ENCODE measurements at regions not wholly inside any gene's neighbourhood (a gene's known extent, or its start where the extent isn't known, plus 50 kb on each side); places are given as distances from the start of the nearest gene placed in this dataset.

DNA sequence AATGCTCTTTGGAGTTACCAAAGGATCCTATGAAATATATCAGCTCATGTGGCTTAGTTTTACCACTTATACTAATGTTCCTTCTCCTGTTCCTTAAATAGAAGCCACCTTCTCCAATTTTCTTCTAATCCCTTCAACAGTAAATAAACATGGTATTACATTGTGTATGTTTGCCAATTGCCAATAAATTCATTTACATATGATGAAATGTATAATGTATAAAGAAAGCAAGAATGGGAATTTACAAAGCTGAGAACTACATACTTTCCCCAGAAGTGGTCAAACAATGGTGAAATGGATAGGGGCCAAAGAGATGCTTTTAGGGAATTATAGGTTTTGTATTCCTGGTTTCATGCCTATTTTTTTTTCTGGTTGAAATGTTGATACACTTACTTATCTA lies 894.2 kb upstream of the CRIM1 start (continued):
- TF ChIP-seq TARDBP (IDR thresholded peaks at IDR 0.05; ENCODE audit: borderline replicate concordance) (no peak), HDAC6 (IDR thresholded peaks at IDR 0.05; ENCODE audit: unreplicated experiment) (no peak), ZNF207 (IDR thresholded peaks at IDR 0.05; ENCODE audit: borderline replicate concordance) (no peak), TCF7 (IDR thresholded peaks at IDR 0.05; ENCODE audit: borderline replicate concordance) (no peak), NFIC (IDR thresholded peaks at IDR 0.05; ENCODE audit: low read depth, low read length) (no peak)
- TF ChIP-seq, protein P1, sequence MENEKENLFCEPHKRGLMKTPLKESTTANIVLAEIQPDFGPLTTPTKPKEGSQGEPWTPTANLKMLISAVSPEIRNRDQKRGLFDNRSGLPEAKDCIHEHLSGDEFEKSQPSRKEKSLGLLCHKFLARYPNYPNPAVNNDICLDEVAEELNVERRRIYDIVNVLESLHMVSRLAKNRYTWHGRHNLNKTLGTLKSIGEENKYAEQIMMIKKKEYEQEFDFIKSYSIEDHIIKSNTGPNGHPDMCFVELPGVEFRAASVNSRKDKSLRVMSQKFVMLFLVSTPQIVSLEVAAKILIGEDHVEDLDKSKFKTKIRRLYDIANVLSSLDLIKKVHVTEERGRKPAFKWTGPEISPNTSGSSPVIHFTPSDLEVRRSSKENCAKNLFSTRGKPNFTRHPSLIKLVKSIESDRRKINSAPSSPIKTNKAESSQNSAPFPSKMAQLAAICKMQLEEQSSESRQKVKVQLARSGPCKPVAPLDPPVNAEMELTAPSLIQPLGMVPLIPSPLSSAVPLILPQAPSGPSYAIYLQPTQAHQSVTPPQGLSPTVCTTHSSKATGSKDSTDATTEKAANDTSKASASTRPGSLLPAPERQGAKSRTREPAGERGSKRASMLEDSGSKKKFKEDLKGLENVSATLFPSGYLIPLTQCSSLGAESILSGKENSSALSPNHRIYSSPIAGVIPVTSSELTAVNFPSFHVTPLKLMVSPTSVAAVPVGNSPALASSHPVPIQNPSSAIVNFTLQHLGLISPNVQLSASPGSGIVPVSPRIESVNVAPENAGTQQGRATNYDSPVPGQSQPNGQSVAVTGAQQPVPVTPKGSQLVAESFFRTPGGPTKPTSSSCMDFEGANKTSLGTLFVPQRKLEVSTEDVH (IDR thresholded peaks at IDR 0.05; ENCODE audit: low read depth, partially characterized antibody), result no peak
- TF ChIP-seq, protein P2, sequence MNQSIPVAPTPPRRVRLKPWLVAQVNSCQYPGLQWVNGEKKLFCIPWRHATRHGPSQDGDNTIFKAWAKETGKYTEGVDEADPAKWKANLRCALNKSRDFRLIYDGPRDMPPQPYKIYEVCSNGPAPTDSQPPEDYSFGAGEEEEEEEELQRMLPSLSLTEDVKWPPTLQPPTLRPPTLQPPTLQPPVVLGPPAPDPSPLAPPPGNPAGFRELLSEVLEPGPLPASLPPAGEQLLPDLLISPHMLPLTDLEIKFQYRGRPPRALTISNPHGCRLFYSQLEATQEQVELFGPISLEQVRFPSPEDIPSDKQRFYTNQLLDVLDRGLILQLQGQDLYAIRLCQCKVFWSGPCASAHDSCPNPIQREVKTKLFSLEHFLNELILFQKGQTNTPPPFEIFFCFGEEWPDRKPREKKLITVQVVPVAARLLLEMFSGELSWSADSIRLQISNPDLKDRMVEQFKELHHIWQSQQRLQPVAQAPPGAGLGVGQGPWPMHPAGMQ (IDR thresholded peaks at IDR 0.05; ENCODE audit: borderline replicate concordance), result no peak
- TF ChIP-seq, protein P3, sequence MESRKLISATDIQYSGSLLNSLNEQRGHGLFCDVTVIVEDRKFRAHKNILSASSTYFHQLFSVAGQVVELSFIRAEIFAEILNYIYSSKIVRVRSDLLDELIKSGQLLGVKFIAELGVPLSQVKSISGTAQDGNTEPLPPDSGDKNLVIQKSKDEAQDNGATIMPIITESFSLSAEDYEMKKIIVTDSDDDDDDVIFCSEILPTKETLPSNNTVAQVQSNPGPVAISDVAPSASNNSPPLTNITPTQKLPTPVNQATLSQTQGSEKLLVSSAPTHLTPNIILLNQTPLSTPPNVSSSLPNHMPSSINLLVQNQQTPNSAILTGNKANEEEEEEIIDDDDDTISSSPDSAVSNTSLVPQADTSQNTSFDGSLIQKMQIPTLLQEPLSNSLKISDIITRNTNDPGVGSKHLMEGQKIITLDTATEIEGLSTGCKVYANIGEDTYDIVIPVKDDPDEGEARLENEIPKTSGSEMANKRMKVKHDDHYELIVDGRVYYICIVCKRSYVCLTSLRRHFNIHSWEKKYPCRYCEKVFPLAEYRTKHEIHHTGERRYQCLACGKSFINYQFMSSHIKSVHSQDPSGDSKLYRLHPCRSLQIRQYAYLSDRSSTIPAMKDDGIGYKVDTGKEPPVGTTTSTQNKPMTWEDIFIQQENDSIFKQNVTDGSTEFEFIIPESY (IDR thresholded peaks at IDR 0.05), result no peak

All from GM12878 (cell line).